ENCODE measurements at regions not wholly inside any gene's neighbourhood (a gene's known extent, or its start where the extent isn't known, plus 50 kb on each side); places are given as distances from the start of the nearest gene placed in this dataset.
"Not testable (repeated sequence)": the region's sequence is repeated elsewhere in the genome, so short reads cannot be mapped to it uniquely, and the experiment has no call there.

DNA sequence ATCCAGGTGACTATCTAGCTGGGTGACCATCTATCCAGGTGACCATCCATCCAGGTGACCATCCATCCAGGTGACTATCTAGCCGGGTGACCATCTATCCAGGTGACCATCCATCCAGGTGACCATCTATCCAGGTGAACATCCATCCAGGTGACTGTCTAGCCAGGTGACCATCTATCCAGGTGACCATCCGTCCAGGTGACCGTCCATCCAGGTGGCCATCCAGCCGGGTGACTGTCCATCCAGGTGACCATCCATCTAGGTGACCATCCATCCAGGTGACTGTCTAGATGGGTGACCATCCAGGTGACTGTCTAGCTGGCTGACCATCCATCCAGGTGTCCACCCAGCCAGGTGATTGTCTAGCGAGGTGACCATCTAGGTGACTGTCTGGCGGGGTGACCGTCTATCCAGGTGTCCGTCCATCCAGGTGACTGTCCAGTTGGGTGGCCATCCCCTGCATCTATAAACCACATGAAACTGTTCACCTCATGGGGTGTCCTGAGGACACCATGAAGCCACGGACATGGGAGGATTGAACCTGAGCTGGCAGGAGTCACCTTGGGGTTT lies 305.3 kb downstream of the NDUFA10 start:
- TF ChIP-seq Cebpa-rat (IDR thresholded peaks at IDR 0.05): no peak
- Histone ChIP-seq H3K36me3 (no peaks in the 10 kb centered on the region), H3K27ac (no peak overlapping the region), H3K27me3 (no peaks in the 10 kb centered on the region), H3K4me3 (no peak overlapping the region), H3K4me2 (no peak overlapping the region), H3K9me3 (replicated peaks in 1 of 11) (peaks cover 0 to 9% (median 2%) of the 10 kb centered on the region in 11 experiments; a peak in 11 of 22 replicates), H3K9ac (no peak overlapping the region), H3K4me1 (peaks cover 0 to 9% (median 8%) of the 10 kb centered on the region in 10 experiments; a peak in 7 of 20 replicates), H4K20me1 (no peaks in the 10 kb centered on the region)

GRCh38 chr2:239718991-239719390 lies 306.2 kb downstream of the NDUFA10 start:
- not testable (repeated sequence) for H4K20me1 ChIP-seq, H3K9ac ChIP-seq, H3K4me1 ChIP-seq, H3K4me3 ChIP-seq, H3K27ac ChIP-seq, H3K36me3 ChIP-seq, H3K4me2 ChIP-seq, H3K27me3 ChIP-seq
- H3K9me3 ChIP-seq (replicated peaks in 1 of 11): peaks cover 5 to 17% (median 11%) of the 10 kb centered on the region in 11 experiments; a peak in 21 of 22 replicates

GRCh38 chr2:239717706-239718105 lies 307.4 kb downstream of the NDUFA10 start:
- Histone ChIP-seq H3K9me3 (replicated peaks in 1 of 11) (peaks cover 18 to 30% (median 24%) of the 10 kb centered on the region in 11 experiments), H3K27me3 (no peaks in the 10 kb centered on the region), H3K4me1 (peaks cover 0 to 9% (median 8%) of the 10 kb centered on the region in 10 experiments; a peak in 7 of 20 replicates), H3K9ac (no peak overlapping the region), H3K36me3 (peaks cover 0 to 5% (median 0%) of the 10 kb centered on the region in 11 experiments; a peak in 1 of 22 replicates), H3K4me2 (no peak overlapping the region), H3K27ac (no peak overlapping the region), H4K20me1 (no peaks in the 10 kb centered on the region), H3K4me3 (no peak overlapping the region)
- TF ChIP-seq Cebpa-rat (IDR thresholded peaks at IDR 0.05): no peak

- TF ChIP-seq Cebpa-rat (IDR thresholded peaks at IDR 0.05): no peak
- Histone ChIP-seq H3K9me3 (replicated peaks in 1 of 11) (peaks cover 22 to 34% (median 28%) of the 10 kb centered on the region in 11 experiments), H3K27me3 (no peaks in the 10 kb centered on the region), H3K36me3 (peaks cover 0 to 5% (median 0%) of the 10 kb centered on the region in 11 experiments; a peak in 1 of 22 replicates), H3K4me2 (peak overlapping the region in 3 of 11 experiments; percentile 4 to 18 (median 11); a peak in 1 of 22 replicates), H3K4me3 (no peak overlapping the region), H3K9ac (no peak overlapping the region; a peak in 1 of 22 replicates), H3K4me1 (peaks cover 0 to 9% (median 8%) of the 10 kb centered on the region in 10 experiments; a peak in 7 of 20 replicates), H4K20me1 (no peaks in the 10 kb centered on the region), H3K27ac (no peak overlapping the region)
These were observed 307.8 kb downstream of the NDUFA10 start for GRCh38 chr2:239717319-239717675.

DNA sequence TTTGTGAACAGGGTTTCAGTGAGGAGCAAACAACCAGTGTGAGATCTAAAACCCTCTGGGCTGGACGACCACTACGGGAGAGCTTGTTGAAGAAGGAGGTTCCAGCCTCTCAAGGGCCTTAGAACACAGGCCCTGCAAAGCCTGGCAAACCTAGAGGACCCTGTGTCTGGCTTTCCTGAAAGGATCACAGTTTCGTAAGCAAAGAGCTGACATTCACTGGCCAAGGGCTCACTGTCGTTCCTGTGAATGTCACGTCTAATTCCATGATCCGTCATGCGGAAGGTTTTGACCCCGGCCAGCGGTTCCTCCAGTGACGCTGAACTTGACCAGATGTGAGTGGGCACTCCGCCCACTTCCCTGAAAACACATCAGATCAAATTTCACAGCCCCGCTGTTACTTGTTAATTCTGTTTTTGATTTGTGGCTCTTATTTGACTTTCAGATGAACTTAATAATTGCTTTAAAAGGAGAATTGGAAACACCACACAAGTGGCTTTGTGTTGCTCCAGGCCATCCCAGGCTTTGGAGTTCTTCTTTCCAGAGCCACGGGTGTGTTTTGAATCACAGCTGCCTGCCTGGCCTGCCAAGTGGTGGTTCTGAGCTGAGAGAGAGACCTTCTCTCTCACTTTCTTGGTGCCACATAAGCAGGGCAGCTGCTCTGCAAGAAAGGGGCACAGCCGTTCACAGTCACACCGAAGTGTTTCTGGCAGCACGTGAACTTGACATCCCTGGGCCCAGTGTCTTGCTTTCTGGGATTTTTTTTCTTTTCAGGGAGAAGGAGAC lies 308.4 kb downstream of the NDUFA10 start:
- H3K27ac ChIP-seq: no peak overlapping the region
- no peak overlapping the region for H3K4me3 ChIP-seq
- H3K9ac ChIP-seq: no peak overlapping the region; a peak in 1 of 22 replicates

DNA sequence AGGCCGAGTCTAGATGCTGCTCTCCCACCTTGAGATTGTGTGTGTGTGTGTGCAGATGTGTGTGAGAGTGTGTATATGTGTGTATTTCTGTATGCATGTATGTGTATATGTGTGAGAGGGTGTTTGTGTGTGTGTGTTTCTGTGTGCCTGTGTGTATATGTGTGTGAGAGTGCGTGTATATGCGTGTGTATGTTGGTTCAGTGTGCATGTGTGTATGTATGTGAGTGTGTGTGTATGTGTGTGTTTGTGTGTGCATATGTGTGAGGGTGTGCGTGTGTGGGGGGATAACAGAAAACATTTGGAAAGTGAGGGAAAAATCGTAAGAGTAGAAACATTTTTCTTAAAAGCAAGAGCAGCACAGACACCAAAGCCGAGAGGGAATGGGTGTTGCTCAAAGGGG lies 309.1 kb downstream of the NDUFA10 start:
- Histone ChIP-seq H3K4me3 (no peak overlapping the region), H3K27ac (no peak overlapping the region), H3K27me3 (no peaks in the 10 kb centered on the region), H4K20me1 (no peaks in the 10 kb centered on the region), H3K4me1 (peaks cover 0 to 9% (median 8%) of the 10 kb centered on the region in 10 experiments; a peak in 7 of 20 replicates), H3K4me2 (no peak overlapping the region), H3K36me3 (peaks cover 0 to 5% (median 0%) of the 10 kb centered on the region in 11 experiments; a peak in 1 of 22 replicates), H3K9me3 (replicated peaks in 1 of 11) (peaks cover 33 to 45% (median 40%) of the 10 kb centered on the region in 11 experiments), H3K9ac (no peak overlapping the region)
- TF ChIP-seq Cebpa-rat (IDR thresholded peaks at IDR 0.05): no peak

More for the DNA sequence above, 308.4 kb downstream of the NDUFA10 start:
- no peak for TF ChIP-seq Cebpa-rat (IDR thresholded peaks at IDR 0.05)
- Histone ChIP-seq H3K9me3 (replicated peaks in 1 of 11) (peaks cover 28 to 40% (median 33%) of the 10 kb centered on the region in 11 experiments), H3K27me3 (no peaks in the 10 kb centered on the region), H3K4me1 (peaks cover 0 to 9% (median 8%) of the 10 kb centered on the region in 10 experiments; a peak in 7 of 20 replicates), H3K36me3 (peaks cover 0 to 5% (median 0%) of the 10 kb centered on the region in 11 experiments; a peak in 1 of 22 replicates), H3K4me2 (peak overlapping the region in 3 of 11 experiments; percentile 4 to 18 (median 11); a peak in 2 of 22 replicates), H4K20me1 (no peaks in the 10 kb centered on the region)

DNA sequence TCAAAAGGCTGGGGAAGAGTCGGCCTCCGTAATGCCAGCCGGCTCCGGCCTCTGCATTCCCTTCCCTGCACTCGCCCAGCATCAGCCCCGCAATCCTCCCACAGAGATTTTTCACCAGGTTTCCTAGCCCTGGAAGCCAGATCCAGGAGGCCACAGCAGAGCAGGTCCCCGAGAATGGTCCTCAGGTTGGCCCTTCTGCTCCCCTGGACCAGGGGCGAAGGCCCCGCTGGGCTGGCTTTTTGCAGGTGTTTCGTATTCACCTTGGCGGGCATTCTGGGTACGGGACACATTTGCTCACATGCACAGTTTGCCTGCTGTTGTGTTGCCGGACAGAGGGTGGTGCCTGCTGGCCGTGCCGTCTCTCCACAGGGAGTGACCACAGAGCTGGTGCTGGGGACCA lies 309.5 kb downstream of the NDUFA10 start:
- Histone ChIP-seq H3K27me3 (no peaks in the 10 kb centered on the region), H3K36me3 (peaks cover 0 to 5% (median 0%) of the 10 kb centered on the region in 11 experiments; a peak in 1 of 22 replicates), H3K4me1 (peaks cover 0 to 9% (median 8%) of the 10 kb centered on the region in 10 experiments; a peak in 7 of 20 replicates), H3K9me3 (replicated peaks in 1 of 11) (peaks cover 33 to 47% (median 43%) of the 10 kb centered on the region in 11 experiments), H3K9ac (no peak overlapping the region), H3K4me3 (no peak overlapping the region), H4K20me1 (no peaks in the 10 kb centered on the region), H3K4me2 (no peak overlapping the region), H3K27ac (no peak overlapping the region)
- TF ChIP-seq Cebpa-rat (IDR thresholded peaks at IDR 0.05): no peak

DNA sequence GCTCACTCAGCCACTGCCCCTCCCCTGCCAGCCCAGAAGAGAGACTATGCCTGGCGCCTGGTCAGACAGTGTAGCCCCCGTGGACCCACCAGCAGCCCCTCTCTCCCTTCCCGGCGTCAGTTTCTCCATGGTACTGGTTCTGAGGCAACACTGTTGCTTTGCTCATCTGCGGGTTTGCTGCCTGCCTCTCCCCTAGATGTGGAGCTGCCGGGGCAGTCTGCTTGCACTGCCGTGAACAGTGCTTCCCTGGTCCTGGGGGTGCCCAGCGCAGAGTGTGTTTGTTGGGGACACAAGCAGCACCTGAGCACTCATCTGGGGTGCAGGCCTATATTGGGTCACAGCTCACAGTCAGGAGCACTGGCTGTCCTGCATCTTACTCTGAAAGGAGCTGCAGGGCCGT lies 309.9 kb downstream of the NDUFA10 start:
- TF ChIP-seq Cebpa-rat (IDR thresholded peaks at IDR 0.05): no peak
- H3K27ac ChIP-seq: no peak overlapping the region
- no peaks in the 10 kb centered on the region for H3K27me3 ChIP-seq
- peaks cover 0 to 9% (median 8%) of the 10 kb centered on the region in 10 experiments; a peak in 7 of 20 replicates for H3K4me1 ChIP-seq
- no peak overlapping the region for H3K4me2 ChIP-seq
- H3K9me3 ChIP-seq (replicated peaks in 1 of 11): peaks cover 33 to 48% (median 43%) of the 10 kb centered on the region in 11 experiments
- no peak overlapping the region for H3K4me3 ChIP-seq
- H4K20me1 ChIP-seq: no peaks in the 10 kb centered on the region
- no peak overlapping the region for H3K9ac ChIP-seq
- H3K36me3 ChIP-seq: peaks cover 0 to 5% (median 0%) of the 10 kb centered on the region in 11 experiments; a peak in 1 of 22 replicates

DNA sequence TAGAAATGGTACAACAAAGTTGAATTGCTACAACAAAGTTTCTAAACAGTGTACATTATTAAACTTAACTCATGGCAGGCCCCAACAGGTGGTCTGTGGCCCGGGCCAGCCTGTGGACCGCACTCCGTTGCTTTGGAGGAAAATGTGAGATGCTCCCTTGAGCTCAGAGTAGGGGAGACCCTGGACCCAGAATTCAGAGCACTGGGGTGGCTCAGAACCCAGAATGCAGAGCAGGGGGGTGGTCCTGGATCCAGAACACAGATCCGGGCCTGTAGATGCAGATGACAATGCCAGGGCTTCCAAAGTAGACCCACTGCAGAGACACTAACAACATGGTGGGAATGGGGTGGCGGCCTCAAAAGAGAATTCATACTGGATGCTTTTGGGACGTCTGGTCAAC lies 311.0 kb downstream of the NDUFA10 start:
- TF ChIP-seq Cebpa-rat (IDR thresholded peaks at IDR 0.05): no peak
- Histone ChIP-seq H3K27me3 (no peaks in the 10 kb centered on the region), H3K9ac (no peak overlapping the region), H3K36me3 (peaks cover 0 to 5% (median 0%) of the 10 kb centered on the region in 11 experiments; a peak in 1 of 22 replicates), H3K27ac (no peak overlapping the region), H3K9me3 (replicated peaks in 1 of 11) (peaks cover 38 to 53% (median 44%) of the 10 kb centered on the region in 11 experiments), H4K20me1 (no peaks in the 10 kb centered on the region), H3K4me3 (no peak overlapping the region), H3K4me2 (no peak overlapping the region), H3K4me1 (peaks cover 0 to 9% (median 8%) of the 10 kb centered on the region in 10 experiments; a peak in 7 of 20 replicates)
